K562 (cell line): ENCODE measurements at regions not wholly inside any gene's neighbourhood (a gene's known extent, or its start where the extent isn't known, plus 50 kb on each side); places are given as distances from the start of the nearest gene placed in this dataset.

ENCODE experiments used
- ATAC-seq: fragments of 200-7000 bp; cut with Tn5 transposase; 3 replicates; pipeline ENCODE4 v1.9.1; 2020; ENCODE audit warnings: moderate library complexity
- BruUV-seq: library from RNA; stranded (reverse); fragments of 400-500 nt; replicated peaks from 2 replicates; lab custom pipeline; 2021; lab: Mats Ljungman, UMichigan
- CTCF ChIA-PET: fragments of 300-600 bp; formaldehyde crosslinking; extraction: SDS; loops from one replicate; lab custom pipeline; 2021; ENCODE audit warnings: low intra/inter-chr PET ratio; lab: Yijun Ruan, JAX
- POLR2A ChIA-PET: fragments of 300-600, 350-650 bp; sonication (Branson Sonifier 250); formaldehyde crosslinking; extraction: SDS; loops from one replicate; lab custom pipeline; 2021; ENCODE audit warnings: antibody characterized with exemption, inconsistent platforms; lab: Yijun Ruan, JAX
- DNase-seq, 4 experiments: peaks; one replicate each; pipeline versions ENCODE4 v3.0.0 to v3.0.0-alpha.2; 2011 to 2018; ENCODE audit warnings: low spot score in 3 of 4, mixed read lengths in 3 of 4; ENCODE audit errors: extremely low read depth in 1 of 4
- FAIRE-seq: peaks from 2 replicates; lab custom pipeline; 2011; peaks lifted over from hg19 to GRCh38; lab: Jason Lieb, UNC
- H2AFZ ChIP-seq: 2 replicates; pipeline ENCODE4 v1.6.0; 2011; ENCODE audit warnings: low read depth, low read length, control low read depth, inconsistent platforms
- H3K27ac ChIP-seq: fragments of 200-600 bp; 3 replicates; pipeline ENCODE4 v1.8.0; 2011; ENCODE audit warnings: low read depth, mild to moderate bottlenecking, control low read depth, inconsistent platforms, low read length, moderate library complexity, mixed read lengths; ENCODE audit errors: extremely low read depth
- H3K27me3 ChIP-seq, 2 experiments: fragments of 300-600 bp in 1 of 2; 2 replicates in 1 of 2; 3 replicates in 1 of 2; pipeline versions ENCODE4 v1.6.0 to v1.8.0; 2011; ENCODE audit warnings: inconsistent platforms in 2 of 2, low read length in 2 of 2, mild to moderate bottlenecking in 1 of 2, mixed read lengths in 1 of 2, moderate library complexity in 1 of 2; ENCODE audit not compliant: control insufficient read depth in 2 of 2, insufficient read depth in 2 of 2
- H3K36me3 ChIP-seq: fragments of 300-600 bp; 3 replicates; pipeline ENCODE4 v1.8.0; 2011; ENCODE audit warnings: mild to moderate bottlenecking, low read length, inconsistent platforms; ENCODE audit not compliant: control insufficient read depth, insufficient read depth
- H3K4me1 ChIP-seq, 2 experiments: fragments of 200-600 bp in 1 of 2; replicated peaks in 1 of 2; 2 replicates in 1 of 2; 3 replicates in 1 of 2; pipeline versions ENCODE4 v1.5.1 to v1.8.0; 2011; ENCODE audit warnings: inconsistent platforms in 2 of 2, low read length in 2 of 2, mild to moderate bottlenecking in 1 of 2, mixed read lengths in 1 of 2, moderate library complexity in 1 of 2; ENCODE audit not compliant: control insufficient read depth in 2 of 2, insufficient read depth in 2 of 2
- H3K4me2 ChIP-seq: 2 replicates; pipeline ENCODE4 v1.6.1; 2011; ENCODE audit warnings: low read length, control low read depth, inconsistent platforms, mixed read lengths; ENCODE audit not compliant: insufficient read depth
- H3K4me3 ChIP-seq: fragments of 200-600 bp; sonication (generic), shearing (Covaris generic); 2 replicates; pipeline ENCODE4 v1.5.1; 2016; ENCODE audit warnings: control low read depth, inconsistent platforms
- H3K79me2 ChIP-seq: fragments of 200-600 bp; 3 replicates; pipeline ENCODE4 v1.8.0; 2011; ENCODE audit warnings: low read length, inconsistent platforms; ENCODE audit not compliant: control insufficient read depth, insufficient read depth
- H3K9ac ChIP-seq, 2 experiments: 2 replicates each; pipeline versions ENCODE4 v1.6.0 to v1.6.1; 2011; ENCODE audit warnings: low read depth in 2 of 2, low read length in 2 of 2, control low read depth in 1 of 2, inconsistent platforms in 1 of 2, mild to moderate bottlenecking in 1 of 2, mixed read lengths in 1 of 2; ENCODE audit not compliant: insufficient read depth in 1 of 2
- H3K9me1 ChIP-seq: one replicate; pipeline ENCODE4 v1.6.0; 2011; ENCODE audit warnings: inconsistent platforms, mild to moderate bottlenecking, low read length, moderate library complexity; ENCODE audit not compliant: control insufficient read depth, insufficient read depth
- H3K9me3 ChIP-seq: replicated peaks from 2 replicates; pipeline ENCODE4 v1.5.1; 2011; ENCODE audit warnings: low read depth, low read length, inconsistent platforms; ENCODE audit not compliant: control insufficient read depth, insufficient read depth
- H4K20me1 ChIP-seq: replicated peaks from 2 replicates; pipeline ENCODE4 v1.6.1; 2011; ENCODE audit warnings: low read length, inconsistent platforms, mixed read lengths; ENCODE audit not compliant: control insufficient read depth, insufficient read depth
- MYNN ChIP-seq, 2 experiments: sonication (generic); formaldehyde crosslinking in 1 of 2; IDR thresholded peaks; 2 replicates each; pipeline versions ENCODE4 v1.5.0 to v1.6.1; 2016 to 2020; ENCODE audit warnings: antibody characterized with exemption in 1 of 2, missing genetic modification reagents in 1 of 2
- NUFIP1 ChIP-seq: fragments of 450-650 bp; IDR thresholded peaks from 2 replicates; pipeline ENCODE4 v1.6.1; 2018; ENCODE audit not compliant: partially characterized antibody
- PRMT5 ChIP-seq: sonication (generic); formaldehyde crosslinking; IDR thresholded peaks from 2 replicates; pipeline ENCODE4 v1.5.0; 2020; ENCODE audit warnings: missing genetic modification reagents
- ZEB2 ChIP-seq: fragments of 450-650 bp; IDR thresholded peaks from 2 replicates; pipeline ENCODE4 v1.6.1; 2016
- ZNF197 ChIP-seq: fragments of 200-800 bp; sonication (Bioruptor generic); IDR thresholded peaks from 2 replicates; pipeline ENCODE4 v1.6.1; 2016; ENCODE audit warnings: low read depth, missing genetic modification characterization, missing compliant biosample characterization
- ZNF589 ChIP-seq: fragments of 200-800 bp; sonication (Bioruptor generic); IDR thresholded peaks from 2 replicates; pipeline ENCODE4 v1.6.1; 2016; ENCODE audit warnings: low read depth, missing genetic modification characterization, missing compliant biosample characterization
- WGBS: fragments of 100-300 bp; shearing (Covaris generic); methylation state at CpG from one replicate; pipeline ENCODE4 v1.1.6; 2016; ENCODE audit warnings: low coverage, mixed read lengths; ENCODE audit not compliant: insufficient coverage; ENCODE audit errors: missing lambda C conversion rate; 5-methylcytosine and 5-hydroxymethylcytosine counted together
- in situ Hi-C: fragments of 300-500 bp; cut with MboI; formaldehyde crosslinking; loops from 4 replicates; pipeline ENCODE4 v1.15.0; 2018; ENCODE audit warnings: inconsistent platforms, mixed read lengths
- intact Hi-C: fragments of 100-400 bp; cut with micrococcal nuclease; formaldehyde crosslinking; loops from 2 replicates; pipeline ENCODE4 v1.14.2; 2022
- TF ChIP-seq, protein P1 (sequence below): fragments of 450-650 bp; IDR thresholded peaks from 2 replicates; pipeline ENCODE4 v1.6.1; 2017; ENCODE audit warnings: antibody characterized with exemption, mild to moderate bottlenecking

DNA sequence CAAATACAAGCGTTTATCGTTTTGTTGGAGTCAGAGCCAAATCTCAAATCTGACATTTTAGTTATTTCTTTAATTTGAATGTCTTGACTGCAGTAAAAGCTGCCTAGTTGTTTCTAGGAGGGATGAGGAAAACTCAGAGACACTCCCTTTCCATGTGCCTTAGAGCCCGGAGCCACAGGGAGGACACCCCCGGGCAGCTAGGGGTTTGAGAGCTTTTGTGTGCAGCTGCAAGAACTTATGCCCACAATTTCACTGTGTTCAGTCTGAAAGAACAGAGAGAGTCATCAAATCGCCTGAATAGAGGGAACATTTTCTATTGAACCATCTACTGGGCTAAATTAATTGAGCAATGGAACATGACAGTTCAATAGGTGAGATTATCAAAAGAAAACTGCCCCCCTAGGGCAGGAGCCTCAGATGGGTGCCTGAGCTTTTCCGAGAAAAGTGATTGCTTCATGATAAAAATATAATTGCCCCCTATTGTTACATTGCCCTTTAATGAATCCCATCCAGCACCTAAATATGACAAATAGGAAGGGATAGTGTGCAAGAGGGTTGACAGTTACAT, 709.3 kb upstream of the RGMB start:
- H3K4me3 ChIP-seq = no peak overlapping the region
- no peaks in the 10 kb centered on the region for H3K27me3 ChIP-seq
- no TSS peak for BruUV-seq
- 3% methylated on average over 6 of the region's 6 CpGs for WGBS
- intact Hi-C loops = no loop called here
- H3K9me3 ChIP-seq = no peaks in the 10 kb centered on the region; the same call in 1 of the 2 replicates
- DNase-seq (no peak), ATAC-seq (no peak), FAIRE-seq (no peak)
- no peak overlapping the region for H2AFZ ChIP-seq
- POLR2A ChIA-PET = no interaction called here
- TF ChIP-seq ZNF197 (CRISPR knock-in tag) (no peak), PRMT5 (CRISPR knock-in tag) (no peak), ZEB2 (no peak), MYNN (IDR thresholded peaks at IDR 0.05) (no peak), MYNN (CRISPR knock-in tag; IDR thresholded peaks at IDR 0.05) (no peak), NUFIP1 (no peak), ZNF589 (CRISPR knock-in tag) (no peak)
- TF ChIP-seq, protein P1, sequence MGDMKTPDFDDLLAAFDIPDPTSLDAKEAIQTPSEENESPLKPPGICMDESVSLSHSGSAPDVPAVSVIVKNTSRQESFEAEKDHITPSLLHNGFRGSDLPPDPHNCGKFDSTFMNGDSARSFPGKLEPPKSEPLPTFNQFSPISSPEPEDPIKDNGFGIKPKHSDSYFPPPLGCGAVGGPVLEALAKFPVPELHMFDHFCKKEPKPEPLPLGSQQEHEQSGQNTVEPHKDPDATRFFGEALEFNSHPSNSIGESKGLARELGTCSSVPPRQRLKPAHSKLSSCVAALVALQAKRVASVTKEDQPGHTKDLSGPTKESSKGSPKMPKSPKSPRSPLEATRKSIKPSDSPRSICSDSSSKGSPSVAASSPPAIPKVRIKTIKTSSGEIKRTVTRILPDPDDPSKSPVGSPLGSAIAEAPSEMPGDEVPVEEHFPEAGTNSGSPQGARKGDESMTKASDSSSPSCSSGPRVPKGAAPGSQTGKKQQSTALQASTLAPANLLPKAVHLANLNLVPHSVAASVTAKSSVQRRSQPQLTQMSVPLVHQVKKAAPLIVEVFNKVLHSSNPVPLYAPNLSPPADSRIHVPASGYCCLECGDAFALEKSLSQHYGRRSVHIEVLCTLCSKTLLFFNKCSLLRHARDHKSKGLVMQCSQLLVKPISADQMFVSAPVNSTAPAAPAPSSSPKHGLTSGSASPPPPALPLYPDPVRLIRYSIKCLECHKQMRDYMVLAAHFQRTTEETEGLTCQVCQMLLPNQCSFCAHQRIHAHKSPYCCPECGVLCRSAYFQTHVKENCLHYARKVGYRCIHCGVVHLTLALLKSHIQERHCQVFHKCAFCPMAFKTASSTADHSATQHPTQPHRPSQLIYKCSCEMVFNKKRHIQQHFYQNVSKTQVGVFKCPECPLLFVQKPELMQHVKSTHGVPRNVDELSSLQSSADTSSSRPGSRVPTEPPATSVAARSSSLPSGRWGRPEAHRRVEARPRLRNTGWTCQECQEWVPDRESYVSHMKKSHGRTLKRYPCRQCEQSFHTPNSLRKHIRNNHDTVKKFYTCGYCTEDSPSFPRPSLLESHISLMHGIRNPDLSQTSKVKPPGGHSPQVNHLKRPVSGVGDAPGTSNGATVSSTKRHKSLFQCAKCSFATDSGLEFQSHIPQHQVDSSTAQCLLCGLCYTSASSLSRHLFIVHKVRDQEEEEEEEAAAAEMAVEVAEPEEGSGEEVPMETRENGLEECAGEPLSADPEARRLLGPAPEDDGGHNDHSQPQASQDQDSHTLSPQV = no peak
- H3K4me1 ChIP-seq = no peaks in the 10 kb centered on the region
- no peaks in the 10 kb centered on the region for H3K79me2 ChIP-seq
- in situ Hi-C loops = no loop called here
- H3K9me1 ChIP-seq = no peaks in the 10 kb centered on the region
- no peaks in the 10 kb centered on the region for H4K20me1 ChIP-seq
- no peak overlapping the region for H3K4me2 ChIP-seq
- no peaks in the 10 kb centered on the region for H3K36me3 ChIP-seq
- H3K27ac ChIP-seq = no peak overlapping the region
- CTCF ChIA-PET = no interaction called here
- no peak overlapping the region for H3K9ac ChIP-seq
